ENCODE measurements at regions not wholly inside any gene's neighbourhood (a gene's known extent, or its start where the extent isn't known, plus 50 kb on each side); places are given as distances from the start of the nearest gene placed in this dataset.

GRCh38 chr6:86148586-86148985 lies 505.9 kb upstream of the SYNCRIP start:
- TF ChIP-seq MAX (IDR thresholded peaks at IDR 0.05), result no peak
- no peak for TF ChIP-seq ZBTB7A (IDR thresholded peaks at IDR 0.05; ENCODE audit: low read depth)
- no peak for TF ChIP-seq EP300 (IDR thresholded peaks at IDR 0.05; ENCODE audit: borderline replicate concordance)
- TF ChIP-seq CREB1 (IDR thresholded peaks at IDR 0.05; ENCODE audit: low read depth), result no peak
- TF ChIP-seq TAF1 (IDR thresholded peaks at IDR 0.05; ENCODE audit: low read depth), result no peak
- no peak for TF ChIP-seq TCF12 (IDR thresholded peaks at IDR 0.05; ENCODE audit: low read depth)
- TF ChIP-seq EGR1 (IDR thresholded peaks at IDR 0.05), result no peak
- TF ChIP-seq CEBPB (IDR thresholded peaks at IDR 0.05), result no peak
- no peak for TF ChIP-seq USF1 (IDR thresholded peaks at IDR 0.05)
- no peak for TF ChIP-seq TEAD4 (IDR thresholded peaks at IDR 0.05)
- TF ChIP-seq REST (IDR thresholded peaks at IDR 0.05; ENCODE audit: low read depth), result no peak
- TF ChIP-seq RAD21 (IDR thresholded peaks at IDR 0.05; ENCODE audit: low read depth), result no peak
- no peak for TF ChIP-seq FOXM1 (IDR thresholded peaks at IDR 0.05; ENCODE audit: borderline replicate concordance, low read depth)
- TF ChIP-seq NFIC (IDR thresholded peaks at IDR 0.05), result no peak
- TF ChIP-seq YY1 (IDR thresholded peaks at IDR 0.05; ENCODE audit: low read depth), result no peak

- TF ChIP-seq YY1 (IDR thresholded peaks at IDR 0.05; ENCODE audit: low read depth) (no peak), EP300 (IDR thresholded peaks at IDR 0.05; ENCODE audit: borderline replicate concordance) (no peak), CEBPB (IDR thresholded peaks at IDR 0.05) (no peak)
Measured at GRCh38 chr6:86147859-86148258, 505.2 kb upstream of the SYNCRIP start.

DNA sequence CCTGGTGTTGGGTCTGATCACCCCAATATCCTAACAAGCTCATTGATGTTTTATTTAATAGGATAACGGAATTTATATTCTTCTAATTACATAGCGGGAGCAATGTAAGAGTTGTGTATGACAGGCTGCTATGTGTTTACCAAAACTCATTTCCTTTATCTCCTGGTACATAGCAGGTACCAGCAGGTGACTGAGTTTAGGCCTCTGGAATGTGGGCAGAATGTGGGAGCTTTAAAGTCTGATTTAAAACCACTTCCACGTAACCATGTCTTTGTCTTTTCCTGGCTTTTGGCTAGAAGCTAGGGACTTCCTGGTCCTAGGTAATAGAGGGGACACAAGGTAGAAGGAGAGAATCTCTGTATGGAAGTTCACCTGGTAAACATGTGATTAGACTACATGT lies 504.6 kb upstream of the SYNCRIP start:
- no peak for TF ChIP-seq NFIC (IDR thresholded peaks at IDR 0.05)
- no peak for TF ChIP-seq TEAD4 (IDR thresholded peaks at IDR 0.05)
- TF ChIP-seq REST (IDR thresholded peaks at IDR 0.05; ENCODE audit: low read depth), result no peak
- TF ChIP-seq CREB1 (IDR thresholded peaks at IDR 0.05; ENCODE audit: low read depth), result no peak
- no peak for TF ChIP-seq FOXM1 (IDR thresholded peaks at IDR 0.05; ENCODE audit: borderline replicate concordance, low read depth)
- no peak for TF ChIP-seq RAD21 (IDR thresholded peaks at IDR 0.05; ENCODE audit: low read depth)
- no peak for TF ChIP-seq TCF12 (IDR thresholded peaks at IDR 0.05; ENCODE audit: low read depth)

GRCh38 chr6:86142326-86142725 lies 499.6 kb upstream of the SYNCRIP start:
- TF ChIP-seq USF1 (IDR thresholded peaks at IDR 0.05) (no peak), NFIC (IDR thresholded peaks at IDR 0.05) (no peak)

- TF ChIP-seq NFIC (IDR thresholded peaks at IDR 0.05) (no peak), TCF12 (IDR thresholded peaks at IDR 0.05; ENCODE audit: low read depth) (no peak), FOXM1 (IDR thresholded peaks at IDR 0.05; ENCODE audit: borderline replicate concordance, low read depth) (no peak), RAD21 (IDR thresholded peaks at IDR 0.05; ENCODE audit: low read depth) (no peak), CEBPB (IDR thresholded peaks at IDR 0.05) (no peak), MAX (IDR thresholded peaks at IDR 0.05) (no peak), YY1 (IDR thresholded peaks at IDR 0.05; ENCODE audit: low read depth) (no peak), REST (IDR thresholded peaks at IDR 0.05; ENCODE audit: low read depth) (no peak), TEAD4 (IDR thresholded peaks at IDR 0.05) (no peak)
Measured at GRCh38 chr6:86128130-86128814, 485.6 kb upstream of the SYNCRIP start.
